Parathyroid adenoma (tissue), 2 donors: ENCODE measurements at regions not wholly inside any gene's neighbourhood (a gene's known extent, or its start where the extent isn't known, plus 50 kb on each side); places are given as distances from the start of the nearest gene placed in this dataset.
"Not testable (repeated sequence)": the region's sequence is repeated elsewhere in the genome, so short reads cannot be mapped to it uniquely, and the experiment has no call there.

Source experiments
- H2AFZ ChIP-seq: fragments of 300-600 bp; sonication (generic); one replicate; pipeline ENCODE4 v1.7.0; 2017; ENCODE audit warnings: antibody characterized with exemption, mild to moderate bottlenecking
- H3K27ac ChIP-seq: fragments of 300-600 bp; sonication (generic); one replicate; pipeline ENCODE4 v1.7.0; 2017
- H3K27me3 ChIP-seq: fragments of 300-600 bp; sonication (generic); one replicate; pipeline ENCODE4 v1.7.0; 2017; ENCODE audit warnings: low read length; ENCODE audit not compliant: control insufficient read depth, insufficient read depth
- H3K36me3 ChIP-seq: fragments of 300-600 bp; sonication (generic); one replicate; pipeline ENCODE4 v1.7.0; 2017; ENCODE audit warnings: low read length; ENCODE audit not compliant: control insufficient read depth, insufficient read depth
- H3K4me1 ChIP-seq: fragments of 300-600 bp; sonication (generic); one replicate; pipeline ENCODE4 v1.7.0; 2017; ENCODE audit warnings: control low read depth
- H3K4me2 ChIP-seq: fragments of 300-600 bp; sonication (generic); one replicate; pipeline ENCODE4 v1.7.0; 2017; ENCODE audit warnings: low read length
- H3K4me3 ChIP-seq: fragments of 300-600 bp; sonication (generic); one replicate; pipeline ENCODE4 v1.7.0; 2017; ENCODE audit warnings: low read depth, low read length
- H3K79me2 ChIP-seq: fragments of 300-600 bp; sonication (generic); one replicate; pipeline ENCODE4 v1.7.0; 2017; ENCODE audit warnings: control low read depth
- H3K9ac ChIP-seq: fragments of 300-600 bp; sonication (generic); one replicate; pipeline ENCODE4 v1.7.0; 2017; ENCODE audit warnings: mild to moderate bottlenecking
- H3K9me3 ChIP-seq: fragments of 300-600 bp; sonication (generic); one replicate; pipeline ENCODE4 v1.7.0; 2017; ENCODE audit warnings: low read length; ENCODE audit not compliant: control insufficient read depth
- donor health status: primary hyperparathyroidism.

DNA sequence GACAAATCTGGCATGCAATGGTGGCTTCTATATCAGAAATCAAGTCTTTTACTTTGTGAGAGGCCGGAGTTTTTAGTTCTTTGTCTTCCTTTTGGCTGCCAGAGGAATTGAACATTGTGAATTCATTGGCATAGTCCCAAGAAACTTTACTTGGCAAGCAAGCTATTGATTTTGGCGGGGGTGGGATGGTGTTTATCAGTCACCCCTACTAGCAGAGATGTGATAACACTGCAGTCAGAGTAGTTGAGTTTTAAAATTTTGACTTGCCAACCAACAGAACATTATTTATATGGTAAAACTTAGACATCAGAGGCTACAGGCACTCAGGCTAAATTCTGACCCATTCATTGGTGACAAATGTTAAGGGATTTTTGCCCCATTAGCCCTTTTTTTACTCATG is 129.7 kb downstream of the FAM72C start:
- not testable (repeated sequence) for H3K9ac ChIP-seq, H3K9me3 ChIP-seq, H3K79me2 ChIP-seq, H3K4me3 ChIP-seq, H3K27ac ChIP-seq, H3K4me1 ChIP-seq, H3K4me2 ChIP-seq, H3K27me3 ChIP-seq, H3K36me3 ChIP-seq, H2AFZ ChIP-seq

DNA sequence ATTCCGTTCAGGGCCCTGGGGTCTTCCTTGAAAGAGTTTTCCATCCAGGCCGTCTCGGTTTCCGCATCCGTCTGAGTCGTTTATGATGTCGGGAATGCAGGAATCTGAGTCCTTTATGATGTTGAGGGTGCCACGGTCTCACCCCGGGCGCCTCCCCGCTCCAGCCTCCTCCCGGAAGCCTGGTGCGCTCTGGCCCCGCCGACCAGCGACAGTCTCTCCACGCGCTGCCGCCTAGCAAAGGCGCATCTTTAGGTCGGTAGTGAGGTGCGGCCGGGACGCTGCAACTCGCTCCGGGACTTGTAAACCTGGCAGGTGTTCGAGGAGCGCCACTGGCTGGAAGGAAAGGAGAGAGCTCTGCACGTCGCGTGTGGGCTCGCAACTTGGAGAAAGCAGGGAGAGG is 132.6 kb downstream of the FAM72C start:
- not testable (repeated sequence) for H2AFZ ChIP-seq, H3K36me3 ChIP-seq, H3K9ac ChIP-seq, H3K4me2 ChIP-seq, H3K27ac ChIP-seq, H3K9me3 ChIP-seq, H3K27me3 ChIP-seq, H3K79me2 ChIP-seq, H3K4me1 ChIP-seq, H3K4me3 ChIP-seq

DNA sequence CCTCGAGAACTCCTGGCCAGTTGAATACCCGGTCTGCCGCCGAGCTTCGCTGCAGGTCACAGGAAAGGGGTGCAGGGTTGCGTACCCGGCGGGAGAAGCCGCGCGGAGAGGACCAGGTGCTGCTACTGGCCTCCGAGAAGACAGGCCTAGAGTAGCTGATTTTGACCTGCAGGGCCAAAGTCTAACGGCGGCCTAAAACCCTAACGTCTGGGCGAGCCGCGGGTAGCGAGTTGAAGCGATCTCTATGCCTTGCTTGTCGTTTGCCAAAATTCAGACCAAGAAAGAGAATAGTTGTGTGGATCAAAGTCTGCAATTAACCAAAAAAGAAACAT is 133.2 kb downstream of the FAM72C start:
- not testable (repeated sequence) for H3K4me1 ChIP-seq, H3K79me2 ChIP-seq, H3K9ac ChIP-seq, H2AFZ ChIP-seq, H3K4me3 ChIP-seq, H3K27ac ChIP-seq, H3K9me3 ChIP-seq, H3K4me2 ChIP-seq, H3K27me3 ChIP-seq, H3K36me3 ChIP-seq

DNA sequence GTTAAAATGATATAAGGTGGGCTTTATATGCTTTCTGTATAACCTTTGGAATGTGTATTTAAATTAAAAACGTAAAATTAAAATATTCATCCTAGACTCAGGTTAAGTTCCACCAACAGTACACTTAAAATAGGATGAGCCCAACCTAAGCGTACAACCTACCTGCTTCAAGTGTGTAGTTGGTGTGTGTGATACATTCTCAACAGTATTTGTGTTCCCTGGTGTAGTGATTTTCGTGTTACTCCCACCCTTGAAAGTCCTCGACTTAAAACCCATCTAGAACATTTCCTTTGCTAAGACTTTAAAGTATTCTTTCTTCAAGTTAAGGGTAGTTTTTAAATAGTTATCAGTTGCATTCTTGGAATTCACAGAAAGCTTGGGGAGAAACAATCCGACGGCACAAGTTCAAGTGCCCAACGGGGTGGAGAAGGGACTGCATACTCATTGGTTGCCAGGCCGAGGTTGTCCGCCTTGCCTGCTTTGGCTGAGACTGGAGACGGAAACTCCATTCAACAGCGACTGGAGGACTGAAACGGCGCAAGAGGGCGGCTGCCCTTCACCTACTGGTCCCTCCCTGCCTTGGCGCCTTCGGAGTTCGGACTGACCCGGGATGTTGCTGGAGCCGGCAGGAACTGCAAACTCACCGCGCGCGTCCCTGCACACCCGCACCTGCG is 133.7 kb downstream of the FAM72C start:
- H3K79me2 ChIP-seq, H3K4me2 ChIP-seq, H2AFZ ChIP-seq, H3K27me3 ChIP-seq, H3K4me1 ChIP-seq, H3K4me3 ChIP-seq, H3K27ac ChIP-seq, H3K36me3 ChIP-seq, H3K9ac ChIP-seq, H3K9me3 ChIP-seq: not testable (repeated sequence)

DNA sequence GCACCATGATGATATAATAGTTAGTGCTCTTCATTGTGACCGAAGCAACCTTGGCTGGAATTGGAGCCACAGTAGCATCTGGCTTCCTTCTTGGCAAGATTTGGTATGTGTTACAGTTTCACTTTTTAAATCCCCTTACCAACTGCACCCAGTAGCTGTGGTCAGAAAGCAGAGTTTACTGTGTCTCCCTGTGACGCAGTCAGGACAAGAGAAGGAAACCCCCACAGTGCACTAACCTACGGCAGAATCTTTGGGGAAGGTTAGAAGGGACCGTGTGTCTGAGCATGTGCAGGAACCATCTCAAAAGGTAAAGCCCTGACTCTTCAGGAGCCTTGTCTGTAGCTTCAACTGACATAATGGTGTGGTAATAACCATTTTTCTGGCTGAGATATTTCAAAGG is 138.4 kb downstream of the FAM72C start:
- not testable (repeated sequence) for H3K79me2 ChIP-seq, H3K4me2 ChIP-seq, H2AFZ ChIP-seq, H3K4me3 ChIP-seq, H3K27ac ChIP-seq, H3K36me3 ChIP-seq, H3K4me1 ChIP-seq, H3K9ac ChIP-seq, H3K9me3 ChIP-seq, H3K27me3 ChIP-seq

DNA sequence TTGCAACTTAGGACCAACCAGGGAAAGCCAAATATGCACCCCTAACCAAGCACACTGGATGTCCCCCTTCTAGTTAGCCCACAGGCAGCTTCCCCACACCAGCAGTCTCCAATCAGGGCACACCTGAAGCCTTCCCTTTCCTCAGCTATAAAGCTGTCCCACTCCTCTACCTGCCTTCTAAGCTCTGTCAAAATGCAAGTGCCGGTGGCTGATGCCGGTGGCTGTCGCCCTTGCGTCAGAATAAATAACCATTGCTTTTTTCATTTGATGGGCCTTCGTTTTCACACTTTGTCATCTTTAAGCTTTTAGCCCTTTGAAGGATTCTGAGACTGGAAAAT is 139.4 kb downstream of the FAM72C start:
- not testable (repeated sequence) for H3K4me1 ChIP-seq, H3K4me2 ChIP-seq, H3K9me3 ChIP-seq, H2AFZ ChIP-seq, H3K4me3 ChIP-seq, H3K27ac ChIP-seq, H3K36me3 ChIP-seq, H3K9ac ChIP-seq, H3K79me2 ChIP-seq, H3K27me3 ChIP-seq

DNA sequence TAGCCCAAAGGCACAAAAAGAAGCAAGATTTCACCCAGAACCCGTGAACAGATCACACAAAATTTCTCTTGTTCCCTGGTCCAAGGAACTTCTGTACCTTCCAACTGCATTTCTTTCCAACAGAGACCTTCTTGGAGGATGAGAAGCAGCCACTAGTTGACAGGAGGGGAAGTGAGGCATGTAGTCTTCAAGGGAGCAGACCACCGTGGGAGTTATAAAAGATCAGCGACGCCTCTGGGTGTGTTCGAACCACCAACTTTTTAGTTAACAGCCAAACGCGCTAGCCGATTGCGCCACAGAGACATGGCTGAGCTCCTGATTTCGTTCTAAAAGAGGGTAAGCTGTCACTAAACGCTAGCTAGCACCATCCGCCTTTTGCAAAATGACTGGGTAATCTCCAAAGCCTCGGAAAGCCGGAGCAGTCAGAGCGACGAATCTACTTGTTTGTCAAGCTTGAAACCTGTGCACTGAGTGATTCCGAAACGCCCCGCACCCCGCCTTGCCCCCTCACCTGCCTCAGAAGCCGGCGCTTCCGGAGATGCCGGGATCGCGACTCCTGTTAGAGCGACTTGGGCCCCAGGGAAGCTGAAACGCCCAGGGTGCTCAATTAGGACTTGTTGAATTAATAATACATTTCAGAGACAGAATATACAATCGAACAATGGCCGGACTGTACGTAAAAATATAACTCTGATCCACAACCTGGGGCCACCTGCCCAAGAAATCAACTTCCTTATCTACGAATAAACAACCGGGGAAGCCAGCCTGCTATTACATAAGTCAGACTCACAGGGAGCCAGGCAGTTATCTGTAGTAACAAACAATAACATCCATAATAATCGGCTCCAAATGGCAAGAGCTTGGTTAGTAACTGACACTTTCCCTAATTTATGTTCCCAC is 140.1 kb downstream of the FAM72C start:
- not testable (repeated sequence) for H3K4me2 ChIP-seq, H3K9me3 ChIP-seq, H3K27ac ChIP-seq, H3K36me3 ChIP-seq, H3K4me1 ChIP-seq, H3K27me3 ChIP-seq, H2AFZ ChIP-seq, H3K9ac ChIP-seq, H3K79me2 ChIP-seq, H3K4me3 ChIP-seq

DNA sequence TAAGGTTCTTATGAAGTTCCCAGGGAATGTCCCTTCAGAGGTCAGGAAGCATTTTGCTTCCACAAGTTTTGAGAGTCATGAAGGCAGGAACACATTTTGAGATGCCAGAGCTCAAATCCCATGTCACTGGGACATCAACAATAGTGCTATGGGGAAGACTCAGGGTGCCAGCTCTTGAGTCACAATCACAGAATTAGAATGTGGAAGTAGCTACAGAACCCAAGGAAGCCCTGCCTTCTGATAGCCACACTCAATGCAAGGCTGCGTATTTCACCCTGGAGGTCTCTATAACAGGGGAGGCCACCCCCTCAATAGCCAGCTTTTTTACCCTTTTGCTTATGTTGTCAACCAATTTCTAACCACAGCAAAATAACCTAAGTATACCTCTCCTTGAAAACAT is 145.6 kb downstream of the FAM72C start:
- not testable (repeated sequence) for H2AFZ ChIP-seq, H3K36me3 ChIP-seq, H3K4me2 ChIP-seq, H3K27ac ChIP-seq, H3K79me2 ChIP-seq, H3K9me3 ChIP-seq, H3K27me3 ChIP-seq, H3K9ac ChIP-seq, H3K4me1 ChIP-seq, H3K4me3 ChIP-seq

DNA sequence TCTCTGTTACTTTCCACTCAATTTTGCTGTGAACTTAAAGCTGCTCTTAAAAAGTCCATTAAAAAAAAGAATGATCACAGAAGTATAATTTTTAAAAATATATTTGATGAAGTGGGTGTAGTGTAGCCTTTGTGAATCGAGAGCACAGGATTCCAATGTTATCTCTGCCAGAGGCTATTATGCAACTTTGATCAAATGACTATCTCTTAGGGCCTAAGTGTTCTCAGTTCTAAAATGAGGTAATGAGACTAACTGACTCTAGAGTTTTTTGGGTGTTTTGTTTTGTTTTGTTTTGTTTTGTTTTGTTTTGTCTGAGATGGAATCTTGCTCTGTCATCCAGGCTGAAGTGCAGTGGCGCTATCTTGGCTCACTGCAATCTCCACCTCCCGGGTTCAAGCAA is 147.5 kb downstream of the FAM72C start:
- not testable (repeated sequence) for H3K79me2 ChIP-seq, H3K4me1 ChIP-seq, H3K9me3 ChIP-seq, H3K4me2 ChIP-seq, H3K9ac ChIP-seq, H3K36me3 ChIP-seq, H2AFZ ChIP-seq, H3K27ac ChIP-seq, H3K4me3 ChIP-seq, H3K27me3 ChIP-seq

DNA sequence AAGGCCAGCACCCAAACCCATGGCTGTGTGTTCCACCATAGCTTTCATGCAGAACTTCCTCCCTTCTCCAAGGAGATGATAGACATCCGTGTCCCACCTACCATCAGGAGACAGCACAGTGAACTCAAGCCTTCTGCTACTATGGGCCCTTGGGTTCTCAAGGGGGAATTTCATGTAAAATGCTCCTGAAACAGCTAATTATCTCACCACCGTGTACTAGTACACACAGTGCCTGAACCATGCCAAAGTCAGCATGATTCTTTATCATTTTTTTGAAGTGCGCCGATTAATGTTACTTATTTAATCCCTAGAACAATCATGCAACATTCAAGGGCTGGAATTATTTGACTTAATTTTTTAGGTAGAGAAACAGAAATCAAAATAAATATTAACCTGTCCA is 151.7 kb downstream of the FAM72C start:
- not testable (repeated sequence) for H3K9ac ChIP-seq, H3K4me3 ChIP-seq, H3K27ac ChIP-seq, H3K36me3 ChIP-seq, H3K9me3 ChIP-seq, H2AFZ ChIP-seq, H3K27me3 ChIP-seq, H3K79me2 ChIP-seq, H3K4me2 ChIP-seq, H3K4me1 ChIP-seq

DNA sequence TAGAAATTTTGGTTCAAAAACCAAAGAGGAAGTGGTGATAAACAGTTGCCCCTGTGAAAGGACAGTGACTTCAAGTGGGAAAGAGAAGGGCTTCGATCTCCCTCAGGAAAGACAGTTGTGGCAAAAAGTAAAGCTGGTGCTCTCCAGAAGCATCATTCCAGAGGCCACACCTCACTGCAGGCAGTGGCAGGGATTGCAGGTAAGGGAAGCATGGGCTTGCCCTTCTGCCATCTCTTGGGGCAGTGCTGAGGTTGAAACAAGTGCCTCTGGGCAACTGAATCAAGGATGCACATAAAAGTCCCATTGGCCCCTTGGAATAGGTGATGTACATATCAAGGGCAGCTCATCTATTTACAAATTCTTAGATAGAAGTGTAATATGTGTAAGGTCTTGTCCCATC is 155.4 kb downstream of the FAM72C start:
- not testable (repeated sequence) for H3K4me3 ChIP-seq, H3K27me3 ChIP-seq, H3K36me3 ChIP-seq, H3K79me2 ChIP-seq, H2AFZ ChIP-seq, H3K4me2 ChIP-seq, H3K9me3 ChIP-seq, H3K27ac ChIP-seq, H3K9ac ChIP-seq, H3K4me1 ChIP-seq
